Prostate gland (tissue), 2 donors: ENCODE measurements at regions not wholly inside any gene's neighbourhood (a gene's known extent, or its start where the extent isn't known, plus 50 kb on each side); places are given as distances from the start of the nearest gene placed in this dataset.

ENCODE experiments used
- DNase-seq: peaks from one replicate; pipeline ENCODE4 v3.0.0-alpha.2; 2019; ENCODE audit warnings: low spot score
- H3K27ac ChIP-seq, 2 donors: fragments of 200-600 bp; sonication (generic); 2 replicates each; pipeline ENCODE4 v1.5.1; 2017 to 2019
- H3K27me3 ChIP-seq: fragments of 200-600 bp; sonication (generic); replicated peaks from 2 replicates; pipeline ENCODE4 v1.5.1; 2019; ENCODE audit not compliant: insufficient read depth
- H3K36me3 ChIP-seq, 2 donors: fragments of 200-600 bp; sonication (generic); 1 replicate in 1 of 2; 2 replicates in 1 of 2; pipeline versions ENCODE4 v1.5.1 to v1.8.1; 2017 to 2019
- H3K4me1 ChIP-seq: fragments of 200-600 bp; sonication (generic); replicated peaks from 2 replicates; pipeline ENCODE4 v1.5.1; 2019
- H3K4me3 ChIP-seq, 2 donors: fragments of 200-600 bp; sonication (generic); 2 replicates each; pipeline ENCODE4 v1.5.1; 2017 to 2019
- H3K9me3 ChIP-seq: fragments of 200-600 bp; sonication (generic); 2 replicates; pipeline ENCODE4 v1.5.1; 2017
- POLR2A ChIP-seq: fragments of 450-650 bp; IDR thresholded peaks from one replicate; pipeline ENCODE4 v1.6.1; 2016; ENCODE audit warnings: antibody characterized with exemption, mild to moderate bottlenecking
- POLR2AphosphoS5 ChIP-seq: sonication (generic); formaldehyde crosslinking; IDR thresholded peaks from one replicate; pipeline ENCODE4 v1.6.1; 2017; ENCODE audit warnings: antibody characterized with exemption
- WGBS: methylation state at CpG from one replicate; pipeline ENCODE4 v1.1.5; 2018; 5-methylcytosine and 5-hydroxymethylcytosine counted together
- intact Hi-C: fragments of 100-400 bp; cut with DNase I; formaldehyde crosslinking; loops from one replicate; pipeline ENCODE4 v1.14.2; 2022
- TF ChIP-seq, protein P1 (sequence below), 4 experiments: fragments of 200-600 bp in 2 of 4; fragments of 450-650 bp in 2 of 4; sonication (generic) in 2 of 4; IDR thresholded peaks; 1 replicate in 3 of 4; 2 replicates in 1 of 4; pipeline ENCODE4 v1.5.1; 2016 to 2019; ENCODE audit warnings: antibody characterized with exemption in 4 of 4, mild to moderate bottlenecking in 2 of 4, moderate library complexity in 2 of 4

DNA sequence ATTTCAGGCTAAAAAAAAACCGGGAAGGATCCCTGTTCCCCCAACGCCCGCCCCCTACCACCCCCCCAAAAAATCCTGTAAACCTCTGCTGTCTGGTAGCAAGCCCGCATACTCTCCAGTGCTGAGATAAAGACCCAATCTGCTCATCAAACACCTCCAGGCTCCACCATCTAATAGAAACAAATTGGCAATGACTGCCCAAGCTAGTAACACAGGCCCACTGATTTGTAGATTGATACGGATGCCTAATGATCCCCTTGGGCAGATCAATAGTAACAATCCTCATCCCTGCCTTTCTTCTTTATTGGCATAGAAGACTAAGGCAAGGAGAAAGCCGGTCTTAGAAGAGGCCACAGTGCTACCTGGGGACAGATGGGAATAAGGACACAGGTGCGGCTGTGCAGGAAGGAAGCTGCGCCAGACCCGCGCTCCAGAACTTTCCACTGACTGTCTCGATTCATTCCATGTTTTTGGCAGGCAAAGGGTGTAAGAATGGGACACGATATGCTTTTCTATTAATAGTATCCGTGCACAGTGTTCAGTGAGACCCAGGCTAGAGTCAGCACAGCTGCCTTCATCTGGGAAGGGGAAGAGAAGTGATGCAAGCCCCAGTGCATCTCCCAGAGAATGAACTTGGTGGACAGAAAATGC is 407.6 kb upstream of the PSMD7 start:
- TF ChIP-seq POLR2A (no peak), POLR2AphosphoS5 (no peak)
- TF ChIP-seq, protein P1, sequence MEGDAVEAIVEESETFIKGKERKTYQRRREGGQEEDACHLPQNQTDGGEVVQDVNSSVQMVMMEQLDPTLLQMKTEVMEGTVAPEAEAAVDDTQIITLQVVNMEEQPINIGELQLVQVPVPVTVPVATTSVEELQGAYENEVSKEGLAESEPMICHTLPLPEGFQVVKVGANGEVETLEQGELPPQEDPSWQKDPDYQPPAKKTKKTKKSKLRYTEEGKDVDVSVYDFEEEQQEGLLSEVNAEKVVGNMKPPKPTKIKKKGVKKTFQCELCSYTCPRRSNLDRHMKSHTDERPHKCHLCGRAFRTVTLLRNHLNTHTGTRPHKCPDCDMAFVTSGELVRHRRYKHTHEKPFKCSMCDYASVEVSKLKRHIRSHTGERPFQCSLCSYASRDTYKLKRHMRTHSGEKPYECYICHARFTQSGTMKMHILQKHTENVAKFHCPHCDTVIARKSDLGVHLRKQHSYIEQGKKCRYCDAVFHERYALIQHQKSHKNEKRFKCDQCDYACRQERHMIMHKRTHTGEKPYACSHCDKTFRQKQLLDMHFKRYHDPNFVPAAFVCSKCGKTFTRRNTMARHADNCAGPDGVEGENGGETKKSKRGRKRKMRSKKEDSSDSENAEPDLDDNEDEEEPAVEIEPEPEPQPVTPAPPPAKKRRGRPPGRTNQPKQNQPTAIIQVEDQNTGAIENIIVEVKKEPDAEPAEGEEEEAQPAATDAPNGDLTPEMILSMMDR (IDR thresholded peaks at IDR 0.05), result no peak
- WGBS, result 51% methylated on average over 13 of the region's 13 CpGs
- intact Hi-C loops, result no loop called here

DNA sequence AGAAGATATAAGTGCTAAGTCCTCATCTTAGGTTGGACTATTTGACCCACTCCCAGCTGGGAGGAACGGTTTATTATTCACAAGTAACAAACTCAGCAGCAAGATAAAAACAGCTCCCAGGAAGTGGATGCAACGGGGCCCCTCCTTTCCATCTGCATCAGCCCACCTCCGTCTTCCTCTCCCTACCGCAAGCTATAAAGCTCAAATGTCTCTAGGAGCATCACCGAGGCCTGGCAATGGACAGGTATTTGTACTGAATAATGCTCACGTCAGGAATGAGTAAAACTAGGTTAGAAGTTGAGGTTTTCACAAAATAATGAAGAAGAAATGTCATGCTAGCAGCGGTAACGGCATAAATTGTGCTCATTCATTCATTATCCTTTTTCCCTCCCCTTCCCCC is 408.7 kb upstream of the PSMD7 start:
- intact Hi-C loops, result no loop called here
- TF ChIP-seq POLR2A (no peak), POLR2AphosphoS5 (no peak)
- TF ChIP-seq, protein P1 (IDR thresholded peaks at IDR 0.05), result no peak
- no peaks in the 10 kb centered on the region for H3K27me3 ChIP-seq
- no peaks in the 10 kb centered on the region for H3K4me1 ChIP-seq
- H3K36me3 ChIP-seq, result no peaks in the 10 kb centered on the region
- H3K27ac ChIP-seq, result no peak overlapping the region
- no peak for DNase-seq
- H3K9me3 ChIP-seq, result no peaks in the 10 kb centered on the region
- WGBS, result 61% methylated on average over 8 of the region's 8 CpGs
- H3K4me3 ChIP-seq, result no peak overlapping the region

More for the DNA sequence above, 407.6 kb upstream of the PSMD7 start:
- no peak overlapping the region for H3K27ac ChIP-seq
- no peaks in the 10 kb centered on the region for H3K9me3 ChIP-seq
- DNase-seq, result no peak
- no peak overlapping the region for H3K4me3 ChIP-seq
- no peaks in the 10 kb centered on the region for H3K36me3 ChIP-seq
- H3K27me3 ChIP-seq, result no peaks in the 10 kb centered on the region
- no peaks in the 10 kb centered on the region for H3K4me1 ChIP-seq

DNA sequence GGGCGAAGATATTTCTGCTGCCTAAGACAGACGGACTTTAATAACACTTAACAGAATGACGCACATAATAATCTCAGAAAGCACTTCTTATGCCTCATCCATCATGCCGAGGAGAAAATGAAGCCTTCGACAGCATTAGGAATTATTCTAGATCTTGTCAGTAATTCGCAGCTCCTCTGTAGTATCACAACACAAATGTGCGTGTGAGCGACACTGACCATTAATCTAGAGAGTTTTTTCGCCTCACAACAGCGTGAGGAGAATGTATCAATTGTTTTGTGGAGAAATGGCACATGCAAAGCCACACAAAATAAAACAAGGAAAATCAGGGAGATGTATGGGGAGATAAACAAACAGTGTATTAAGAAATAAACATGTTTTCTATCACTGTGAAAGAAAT is 410.2 kb upstream of the PSMD7 start:
- no peaks in the 10 kb centered on the region for H3K36me3 ChIP-seq
- no peaks in the 10 kb centered on the region for H3K27me3 ChIP-seq
- H3K4me1 ChIP-seq, result no peaks in the 10 kb centered on the region
- H3K9me3 ChIP-seq, result no peaks in the 10 kb centered on the region
- DNase-seq, result no peak
- intact Hi-C loops, result no loop called here
- 91% methylated on average over 10 of the region's 10 CpGs for WGBS
- TF ChIP-seq POLR2A (no peak), POLR2AphosphoS5 (no peak)
- TF ChIP-seq, protein P1 (IDR thresholded peaks at IDR 0.05), result no peak
- no peak overlapping the region for H3K4me3 ChIP-seq
- H3K27ac ChIP-seq, result no peak overlapping the region

DNA sequence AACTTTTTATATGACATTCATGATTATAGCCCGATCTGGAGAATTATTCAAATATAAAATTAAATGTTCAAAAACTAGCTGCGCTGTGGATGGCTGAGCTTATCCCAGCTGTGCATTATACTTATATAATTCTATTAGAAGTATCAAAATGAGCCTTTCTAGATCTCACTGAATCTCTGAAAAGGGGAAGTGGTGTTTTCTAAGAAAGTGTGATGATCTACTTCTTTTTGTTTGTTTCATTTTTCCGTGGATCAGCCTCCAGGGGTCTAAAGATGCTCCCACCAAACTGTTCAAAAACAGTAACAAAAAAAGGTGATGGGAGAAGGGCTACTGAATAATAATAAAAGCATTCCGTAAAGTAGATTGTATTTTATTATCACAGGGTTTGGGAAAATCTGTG is 411.3 kb upstream of the PSMD7 start:
- intact Hi-C loops, result no loop called here
- H3K9me3 ChIP-seq, result no peaks in the 10 kb centered on the region
- no peak for TF ChIP-seq POLR2AphosphoS5
- TF ChIP-seq POLR2A, result no peak
- TF ChIP-seq, protein P1 (IDR thresholded peaks at IDR 0.05), result no peak
- H3K4me1 ChIP-seq, result no peaks in the 10 kb centered on the region
- no peaks in the 10 kb centered on the region for H3K27me3 ChIP-seq
- no peak overlapping the region for H3K4me3 ChIP-seq
- 91% methylated on average over 4 of the region's 4 CpGs for WGBS
- no peak for DNase-seq
- H3K27ac ChIP-seq, result no peak overlapping the region
- no peaks in the 10 kb centered on the region for H3K36me3 ChIP-seq

DNA sequence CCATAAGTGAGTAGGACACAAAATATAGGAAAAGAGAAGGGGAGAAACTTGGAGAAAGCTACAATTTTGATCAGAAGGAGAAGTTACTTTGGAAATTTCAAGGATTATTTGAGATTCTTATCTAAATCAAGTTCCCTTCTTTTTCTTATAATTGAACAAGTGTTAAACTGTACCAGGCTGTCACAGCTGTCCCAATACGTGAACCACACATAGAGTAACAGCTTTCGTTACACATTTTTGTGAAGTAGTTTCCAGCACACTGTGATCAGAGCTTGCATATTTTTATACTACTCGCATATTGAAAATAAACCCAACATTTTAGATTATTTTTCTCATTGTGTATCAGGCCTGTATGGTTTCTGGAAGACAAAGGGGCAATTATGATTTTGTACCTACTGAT is 412.8 kb upstream of the PSMD7 start:
- H3K27ac ChIP-seq, result no peak overlapping the region
- intact Hi-C loops, result no loop called here
- no peaks in the 10 kb centered on the region for H3K9me3 ChIP-seq
- no peak overlapping the region for H3K4me3 ChIP-seq
- H3K4me1 ChIP-seq, result no peaks in the 10 kb centered on the region
- no peaks in the 10 kb centered on the region for H3K36me3 ChIP-seq
- 92% methylated on average over 3 of the region's 3 CpGs for WGBS
- H3K27me3 ChIP-seq, result no peaks in the 10 kb centered on the region
- no peak for DNase-seq
- TF ChIP-seq POLR2A, result no peak
- TF ChIP-seq, protein P1 (IDR thresholded peaks at IDR 0.05), result no peak
- no peak for TF ChIP-seq POLR2AphosphoS5
